ENCODE measurements at regions not wholly inside any gene's neighbourhood (a gene's known extent, or its start where the extent isn't known, plus 50 kb on each side); places are given as distances from the start of the nearest gene placed in this dataset.

DNA sequence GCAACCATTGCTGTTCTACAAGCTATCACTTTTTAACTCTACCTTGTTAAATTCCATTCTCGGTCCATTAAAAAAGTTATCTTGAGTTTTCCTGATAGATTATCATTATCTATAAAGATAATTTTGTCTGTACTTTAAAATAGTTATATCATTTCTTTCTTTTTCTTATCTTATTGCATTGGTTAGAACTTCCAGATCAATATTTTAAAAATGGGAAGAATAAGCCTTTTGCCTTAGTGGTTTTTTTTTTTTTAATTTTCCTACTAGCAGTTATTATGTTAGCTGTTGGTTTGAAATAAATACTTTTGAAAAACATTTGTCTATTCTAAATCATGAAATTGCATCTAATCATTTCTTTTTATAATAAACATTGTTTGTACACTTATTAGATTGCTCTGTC, 71.0 kb upstream of the ATF3 start:
- H3K36me3 Mint-ChIP-seq = no peaks in the 10 kb centered on the region
- H3K4me3 Mint-ChIP-seq = no peak overlapping the region
- H3K4me1 Mint-ChIP-seq = peaks cover 0 to 1% (median under 1%) of the 10 kb centered on the region in 3 donors
- peaks cover 4% of the 10 kb centered on the region for H3K27me3 Mint-ChIP-seq
- no peaks in the 10 kb centered on the region for H3K9me3 Mint-ChIP-seq
- H3K27ac Mint-ChIP-seq = no peak overlapping the region

DNA sequence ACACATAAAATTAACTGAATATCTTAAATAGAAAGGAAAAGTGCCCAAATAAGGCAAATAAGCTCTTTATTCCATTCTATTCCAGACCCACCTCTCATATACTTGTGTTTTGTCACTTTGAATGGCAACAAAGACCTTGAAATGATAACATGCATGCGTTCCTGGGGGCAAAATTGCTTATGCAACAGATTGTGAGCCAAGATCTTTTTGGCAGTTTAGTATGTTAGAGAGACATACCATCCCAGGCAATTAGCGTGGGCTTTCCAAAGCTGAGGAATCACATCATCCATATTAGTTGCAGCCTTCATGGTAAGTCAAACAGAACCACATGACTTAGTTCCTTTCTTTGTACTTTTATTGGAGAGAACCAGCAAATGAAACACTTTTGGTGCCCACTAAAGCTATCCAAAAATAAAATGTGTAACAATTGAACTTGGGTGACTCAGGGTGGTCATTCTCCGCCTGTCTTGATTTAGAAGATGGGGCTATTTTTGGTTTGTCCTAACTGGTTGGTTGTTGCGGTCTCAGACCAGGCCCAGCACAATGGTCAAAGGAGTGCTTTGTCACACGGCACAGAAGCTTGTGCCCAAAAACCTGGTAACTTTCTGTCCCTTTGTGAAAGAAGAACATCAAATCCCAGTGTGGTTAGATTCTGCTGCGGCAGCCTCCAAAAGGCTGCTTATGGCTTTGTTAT, 68.7 kb upstream of the ATF3 start:
- Mint-ChIP-seq H3K36me3 (no peaks in the 10 kb centered on the region), H3K27ac (no peak overlapping the region), H3K9me3 (no peaks in the 10 kb centered on the region), H3K4me3 (peak overlapping the region in 1 of 4 donors; percentile 34), H3K27me3 (peaks cover 4% of the 10 kb centered on the region), H3K4me1 (peaks cover 3 to 8% (median 8%) of the 10 kb centered on the region in 3 donors)

DNA sequence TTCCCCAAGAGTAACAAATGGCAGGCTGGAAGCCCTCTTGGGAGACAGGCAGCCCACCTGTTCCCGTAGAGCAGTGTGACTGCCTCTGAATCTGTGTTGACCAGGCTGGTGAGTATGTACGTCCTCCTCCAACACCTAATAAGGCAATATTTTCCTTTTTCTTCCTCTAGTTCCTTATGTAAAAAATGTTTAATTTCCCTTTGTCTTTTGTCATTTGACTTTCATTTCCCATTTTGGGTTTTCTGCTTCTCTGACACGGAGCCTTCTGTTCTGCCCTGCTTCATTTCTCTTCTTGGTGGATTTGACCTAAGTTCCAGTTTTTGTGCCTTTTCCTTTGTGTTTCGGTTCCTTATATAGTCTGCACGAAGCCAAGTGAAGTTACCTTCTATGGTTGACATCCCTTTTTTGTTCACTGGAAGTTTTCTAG, 65.8 kb upstream of the ATF3 start:
- H3K9me3 Mint-ChIP-seq = no peaks in the 10 kb centered on the region
- peaks cover 4% of the 10 kb centered on the region for H3K27me3 Mint-ChIP-seq
- no peaks in the 10 kb centered on the region for H3K36me3 Mint-ChIP-seq
- peak overlapping the region in 2 of 4 donors; percentile 12 to 49 for H3K4me3 Mint-ChIP-seq
- peaks cover 3 to 8% (median 8%) of the 10 kb centered on the region in 3 donors for H3K4me1 Mint-ChIP-seq
- H3K27ac Mint-ChIP-seq = no peak overlapping the region

DNA sequence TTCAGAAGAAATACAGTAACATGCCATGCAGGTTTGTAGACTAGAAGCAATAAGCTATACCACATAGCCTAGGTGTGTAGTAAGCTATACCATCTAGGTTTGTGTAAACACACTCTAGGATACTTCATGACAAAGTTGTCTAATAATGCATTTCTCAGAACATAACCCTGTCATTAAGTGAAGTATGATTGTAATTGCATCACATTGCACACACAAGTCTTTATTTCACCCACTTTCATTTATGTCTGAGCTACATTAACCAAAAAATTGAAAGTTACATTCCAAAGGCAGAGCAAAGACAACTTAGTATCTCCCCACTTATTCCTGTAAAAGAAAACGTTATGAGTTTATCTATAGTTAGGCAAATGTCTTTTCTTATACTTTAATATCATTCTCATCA, 64.5 kb upstream of the ATF3 start:
- Mint-ChIP-seq H3K9me3 (no peaks in the 10 kb centered on the region), H3K4me1 (peaks cover 3 to 8% (median 8%) of the 10 kb centered on the region in 3 donors), H3K4me3 (no peak overlapping the region), H3K36me3 (no peaks in the 10 kb centered on the region), H3K27me3 (peaks cover 4% of the 10 kb centered on the region), H3K27ac (no peak overlapping the region)

DNA sequence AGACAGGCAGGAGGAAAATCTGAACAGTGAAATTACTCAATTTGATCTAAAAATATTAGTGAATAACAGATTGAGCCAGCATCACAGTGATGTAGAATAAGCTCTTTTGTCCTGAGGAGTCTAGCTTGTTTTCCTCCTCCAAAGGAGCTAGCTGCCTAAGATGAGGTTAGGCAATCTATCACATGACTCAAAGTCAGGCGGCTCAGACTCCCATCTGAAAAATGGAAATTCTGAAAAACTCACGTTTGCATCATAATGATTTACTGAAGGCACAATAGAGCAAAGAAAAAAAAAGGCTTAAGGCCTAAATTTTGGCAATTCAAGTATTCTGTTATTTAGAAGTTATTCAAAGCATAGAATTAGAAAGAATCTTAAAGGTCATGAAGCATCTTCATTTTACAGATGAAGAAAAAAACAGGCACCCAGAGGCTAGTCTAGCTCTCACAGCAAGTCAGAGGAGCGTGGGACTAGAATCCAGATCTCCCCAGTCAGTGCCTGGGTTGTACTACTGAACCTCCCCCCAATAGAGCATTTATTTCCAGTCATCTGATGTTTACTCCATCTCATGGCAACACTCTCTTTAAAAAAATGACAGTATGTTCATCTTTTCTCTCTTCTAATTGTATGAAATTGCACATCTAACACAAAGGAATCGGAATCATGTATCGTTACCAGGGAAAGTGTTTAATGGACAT, 62.5 kb upstream of the ATF3 start:
- H3K27ac Mint-ChIP-seq = no peak overlapping the region
- peaks cover 1% of the 10 kb centered on the region for H3K36me3 Mint-ChIP-seq
- H3K9me3 Mint-ChIP-seq = no peaks in the 10 kb centered on the region
- no peak overlapping the region for H3K4me3 Mint-ChIP-seq
- H3K4me1 Mint-ChIP-seq = peaks cover 3 to 8% (median 8%) of the 10 kb centered on the region in 3 donors
- peaks cover 7% of the 10 kb centered on the region for H3K27me3 Mint-ChIP-seq

DNA sequence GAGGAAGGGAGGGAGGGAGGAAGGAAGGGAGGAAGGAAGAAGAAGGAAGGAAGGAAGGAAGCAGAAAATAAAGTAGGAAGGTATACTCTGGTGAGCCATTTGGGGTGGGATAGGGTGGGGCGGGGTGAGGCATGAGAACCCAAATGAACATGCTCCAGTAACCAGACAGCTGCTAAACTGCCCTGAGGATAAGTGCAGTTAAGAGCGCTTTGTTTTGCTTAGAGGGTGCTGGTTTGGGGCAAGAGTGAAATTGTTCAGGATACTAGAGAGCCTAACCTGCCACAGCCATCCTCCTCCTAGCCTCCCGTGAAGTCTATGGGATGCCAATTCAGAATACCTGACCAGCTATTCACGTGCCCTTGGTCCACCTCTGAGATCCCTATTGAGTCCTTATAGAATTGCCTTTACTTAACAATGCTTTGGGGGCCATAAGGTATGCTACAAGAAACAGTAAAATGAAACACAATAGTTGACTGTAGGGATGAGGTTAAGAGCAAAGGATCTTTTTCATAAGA, 59.0 kb upstream of the ATF3 start:
- no peak overlapping the region for H3K27ac Mint-ChIP-seq
- peaks cover 10% of the 10 kb centered on the region for H3K27me3 Mint-ChIP-seq
- peaks cover 1% of the 10 kb centered on the region for H3K36me3 Mint-ChIP-seq
- no peak overlapping the region for H3K4me3 Mint-ChIP-seq
- no peaks in the 10 kb centered on the region for H3K9me3 Mint-ChIP-seq
- H3K4me1 Mint-ChIP-seq = no peaks in the 10 kb centered on the region

DNA sequence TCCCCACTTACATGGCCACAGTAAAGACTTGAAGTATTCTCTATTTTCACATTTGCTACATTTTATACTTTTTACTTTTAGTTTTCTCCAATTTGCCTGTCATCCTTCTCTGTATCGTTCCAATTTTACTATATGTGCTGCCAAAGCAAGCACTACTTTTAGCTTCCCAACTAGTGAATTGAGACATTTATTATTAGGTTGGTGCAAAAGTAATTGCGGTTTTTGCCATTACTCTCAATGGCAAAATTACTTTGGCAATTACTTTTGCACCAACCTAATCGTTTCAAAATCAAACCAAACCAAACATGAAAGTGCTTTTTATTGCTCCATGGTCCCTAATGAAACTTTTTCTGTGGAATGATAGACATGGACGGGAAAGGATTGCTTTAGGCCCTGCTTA, 56.6 kb upstream of the ATF3 start:
- Mint-ChIP-seq H3K4me3 (no peak overlapping the region), H3K9me3 (peaks cover 0 to 2% (median 0%) of the 10 kb centered on the region in 3 donors), H3K36me3 (peaks cover 1% of the 10 kb centered on the region), H3K27me3 (peaks cover 10% of the 10 kb centered on the region), H3K4me1 (no peaks in the 10 kb centered on the region), H3K27ac (no peak overlapping the region)

DNA sequence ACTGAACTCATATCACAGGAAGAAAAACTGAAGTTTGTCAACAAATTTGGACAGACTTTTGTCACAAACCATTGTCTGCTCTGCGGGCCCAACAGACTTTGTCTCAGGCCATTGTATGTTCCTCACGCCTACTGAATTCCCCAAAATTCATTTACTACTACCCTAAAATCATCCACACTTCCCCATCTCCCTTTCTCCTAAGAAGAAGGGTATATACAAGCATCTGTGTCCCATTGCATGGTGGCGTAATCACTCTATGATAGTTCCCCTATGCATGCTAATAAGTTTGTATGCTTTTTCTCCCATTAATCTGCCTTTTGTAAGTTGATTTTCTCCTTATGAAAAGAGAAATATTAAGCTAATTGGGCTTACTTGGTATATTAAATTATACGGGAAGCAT, 54.9 kb upstream of the ATF3 start:
- Mint-ChIP-seq H3K27ac (no peak overlapping the region), H3K4me3 (no peak overlapping the region), H3K4me1 (peaks cover 0 to 4% (median 2%) of the 10 kb centered on the region in 3 donors), H3K27me3 (peaks cover 10% of the 10 kb centered on the region), H3K36me3 (peaks cover 1% of the 10 kb centered on the region), H3K9me3 (peaks cover 0 to 2% (median 0%) of the 10 kb centered on the region in 3 donors)

DNA sequence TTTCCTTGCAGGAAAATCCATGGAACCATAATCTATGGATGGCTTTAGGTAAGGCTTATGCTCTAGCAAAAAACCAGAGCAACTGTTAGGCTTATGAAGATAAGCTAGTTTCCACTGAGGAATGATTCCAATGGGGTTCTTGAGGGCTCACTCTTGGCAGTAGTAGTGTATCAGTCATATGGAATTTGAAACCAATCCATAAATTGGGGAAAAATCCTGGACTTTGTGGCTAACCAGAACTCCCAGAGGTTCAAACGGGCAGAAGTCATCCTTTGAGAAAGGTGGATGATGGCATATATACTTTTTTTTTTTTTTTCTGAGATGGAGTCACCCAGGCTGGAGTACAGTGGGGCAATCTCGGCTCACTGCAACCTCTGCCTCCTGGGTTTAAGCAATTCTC, 54.2 kb upstream of the ATF3 start:
- no peak overlapping the region for H3K27ac Mint-ChIP-seq
- peaks cover 0 to 2% (median 0%) of the 10 kb centered on the region in 3 donors for H3K9me3 Mint-ChIP-seq
- H3K27me3 Mint-ChIP-seq = peaks cover 10% of the 10 kb centered on the region
- H3K4me3 Mint-ChIP-seq = no peak overlapping the region
- peaks cover 4 to 7% (median 5%) of the 10 kb centered on the region in 3 donors for H3K4me1 Mint-ChIP-seq
- H3K36me3 Mint-ChIP-seq = peaks cover 1% of the 10 kb centered on the region

DNA sequence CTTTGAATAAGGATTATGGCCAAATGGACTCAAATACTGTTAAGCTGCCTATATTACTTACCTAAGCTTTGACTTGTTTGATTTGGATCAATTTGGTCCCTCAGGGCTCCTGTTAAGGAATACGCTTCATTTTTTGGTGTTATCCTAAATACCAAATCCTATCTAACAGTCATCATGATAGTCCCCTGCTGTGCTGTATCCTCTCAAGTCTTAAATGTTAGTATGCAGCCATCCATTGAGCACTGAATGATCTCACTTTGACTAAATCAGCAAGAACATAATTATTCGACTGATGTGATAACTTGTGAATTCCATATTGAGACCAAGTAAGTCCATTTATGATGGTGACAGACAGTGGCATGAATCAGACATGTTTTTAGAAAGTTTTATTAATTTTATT, 53.1 kb upstream of the ATF3 start:
- peak overlapping the region in 1 of 4 donors; percentile 16 for H3K4me3 Mint-ChIP-seq
- H3K9me3 Mint-ChIP-seq = peaks cover 0 to 2% (median 0%) of the 10 kb centered on the region in 3 donors
- H3K4me1 Mint-ChIP-seq = peaks cover 4 to 7% (median 5%) of the 10 kb centered on the region in 3 donors
- no peak overlapping the region for H3K27ac Mint-ChIP-seq
- peaks cover 10% of the 10 kb centered on the region for H3K27me3 Mint-ChIP-seq
- no peaks in the 10 kb centered on the region for H3K36me3 Mint-ChIP-seq

DNA sequence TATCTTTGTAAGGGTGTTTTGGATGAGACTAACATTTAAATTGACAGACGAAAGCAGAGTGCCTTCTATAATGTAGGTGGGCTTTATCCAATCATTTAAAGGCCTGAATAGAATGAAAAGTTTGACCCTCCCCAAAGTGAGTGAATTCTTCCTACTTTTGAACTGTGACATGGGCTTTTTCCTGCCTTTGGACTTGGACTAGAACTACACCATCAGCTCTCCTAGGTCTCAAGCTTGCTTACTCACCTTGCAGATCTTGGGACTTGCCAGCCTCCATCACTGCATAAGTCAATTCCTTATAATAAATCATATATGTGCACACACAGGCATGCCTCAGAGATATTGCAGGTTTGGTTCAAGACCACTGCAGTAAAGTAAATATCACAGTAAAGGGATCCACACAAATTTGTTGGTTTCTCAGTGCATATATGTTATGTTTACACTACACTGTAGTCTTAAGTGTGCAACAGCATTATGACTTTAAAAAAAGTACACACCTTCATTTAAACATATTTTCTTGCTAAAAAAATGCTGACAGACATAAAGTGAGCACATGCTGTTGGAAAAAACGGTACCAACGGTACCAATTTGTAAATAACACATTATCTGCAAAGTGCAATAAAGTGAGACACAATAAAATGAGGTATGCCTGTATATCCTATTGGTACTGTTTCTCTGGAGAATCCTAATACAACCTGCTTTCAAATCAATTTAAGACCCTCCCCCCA, 51.6 kb upstream of the ATF3 start:
- Mint-ChIP-seq H3K27ac (peak overlapping the region in 1 of 3 donors; percentile 29), H3K4me1 (peaks cover 4 to 7% (median 5%) of the 10 kb centered on the region in 3 donors), H3K27me3 (peaks cover 6% of the 10 kb centered on the region), H3K4me3 (peak overlapping the region in 2 of 4 donors; percentile 5 to 48), H3K9me3 (peaks cover 0 to 2% (median 0%) of the 10 kb centered on the region in 3 donors), H3K36me3 (no peaks in the 10 kb centered on the region)

DNA sequence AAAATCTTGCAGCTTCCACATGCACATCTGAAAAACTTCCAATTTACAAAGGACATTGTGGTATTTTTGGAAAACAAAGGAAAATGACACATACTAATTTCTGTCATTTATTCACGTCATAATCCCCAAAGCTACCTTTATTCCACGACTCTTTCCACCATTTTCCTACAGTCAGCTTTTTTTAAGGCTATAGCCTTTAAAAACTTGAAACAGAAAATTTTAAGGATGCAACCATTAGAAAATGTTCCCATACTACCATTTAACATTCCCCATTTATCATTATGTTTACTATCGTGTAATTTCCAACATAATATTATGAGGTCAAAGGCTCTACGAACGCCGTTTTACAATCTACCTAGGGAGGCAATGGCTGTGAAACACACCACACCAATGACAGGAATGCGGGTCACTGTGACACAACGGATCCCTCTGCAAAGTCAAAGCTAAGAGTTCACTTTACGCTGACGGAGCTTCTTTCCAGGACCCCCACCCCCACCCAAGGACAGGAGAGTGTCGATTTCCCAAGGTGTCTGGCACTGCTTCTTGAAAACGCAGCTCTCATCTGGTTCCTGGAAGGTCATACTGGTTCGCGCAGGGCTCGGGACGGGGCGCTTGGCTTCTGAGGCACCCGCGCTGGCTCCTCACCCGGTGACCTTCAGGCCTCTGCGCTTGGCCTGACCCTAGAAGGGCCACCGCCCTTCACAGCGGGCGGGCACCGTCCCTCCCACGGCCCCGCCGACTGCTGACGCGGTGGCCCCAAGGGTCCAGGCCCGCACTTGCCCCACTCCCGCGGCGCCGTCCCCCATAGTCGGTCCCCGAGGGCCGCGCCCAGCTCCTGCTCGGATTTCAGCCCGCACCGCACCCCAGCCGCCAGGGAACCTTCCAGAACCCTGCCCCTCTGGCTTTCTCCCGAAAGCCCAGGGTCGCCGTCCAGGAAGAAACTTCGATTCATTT, 50.5 kb upstream of the ATF3 start:
- Mint-ChIP-seq H3K4me1 (peaks cover 4 to 7% (median 5%) of the 10 kb centered on the region in 3 donors), H3K36me3 (no peaks in the 10 kb centered on the region), H3K27me3 (peaks cover 3% of the 10 kb centered on the region), H3K9me3 (peaks cover 2 to 7% (median 3%) of the 10 kb centered on the region in 3 donors), H3K27ac (peak overlapping the region in 2 of 3 donors; percentile 46 to 88), H3K4me3 (peak overlapping the region; percentile 48 to 92 (median 88))

DNA sequence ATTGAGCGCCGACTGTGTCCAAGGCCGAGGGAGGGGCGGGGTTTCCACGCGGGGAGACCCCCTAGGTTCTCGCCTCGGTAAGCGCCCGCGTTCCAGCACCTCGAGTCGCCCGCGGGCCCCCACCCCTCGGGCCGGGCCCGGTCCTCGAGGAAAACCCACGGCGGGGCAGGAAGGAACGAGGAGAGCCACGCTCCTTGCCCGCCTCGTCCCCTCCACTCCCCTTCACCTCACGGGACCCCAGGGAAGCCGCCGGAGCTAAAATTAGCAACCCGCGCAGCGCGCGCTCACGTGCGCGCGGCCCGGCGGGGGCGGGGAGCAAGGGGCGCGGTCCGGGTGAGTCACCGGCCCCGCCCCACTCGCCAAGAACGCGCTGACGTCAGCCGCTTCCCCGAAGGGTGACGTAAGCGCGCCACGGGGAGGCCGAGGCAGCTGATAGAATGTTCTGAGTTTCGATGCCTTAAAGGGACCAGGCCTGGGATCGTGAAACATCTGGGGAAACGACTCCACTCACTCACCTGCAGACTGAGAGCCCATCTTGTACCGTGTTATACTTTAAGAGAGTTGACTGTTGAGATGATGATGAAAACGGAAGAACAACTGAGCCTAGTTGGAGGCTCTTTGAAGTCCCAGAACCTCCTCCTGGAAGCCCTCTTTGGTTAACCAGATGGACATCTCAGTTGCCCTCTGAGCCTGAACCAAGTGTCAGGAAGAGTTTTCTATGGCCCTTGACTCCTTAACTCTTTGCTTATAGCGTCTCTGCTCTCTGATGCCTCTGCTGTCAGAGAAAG, 49.7 kb upstream of the ATF3 start:
- Mint-ChIP-seq H3K9me3 (peaks cover 3 to 8% (median 5%) of the 10 kb centered on the region in 3 donors), H3K27me3 (peaks cover 3% of the 10 kb centered on the region), H3K4me1 (peaks cover 4 to 7% (median 5%) of the 10 kb centered on the region in 3 donors), H3K27ac (peak overlapping the region; percentile 49 to 97 (median 85)), H3K4me3 (peak overlapping the region; percentile 48 to 92 (median 88)), H3K36me3 (no peaks in the 10 kb centered on the region)

Data from IgD-negative memory B cell (primary cell).